GM06990 (cell line): ENCODE measurements at regions not wholly inside any gene's neighbourhood (a gene's known extent, or its start where the extent isn't known, plus 50 kb on each side); places are given as distances from the start of the nearest gene placed in this dataset.

ENCODE experiments used
- DNase-seq: peaks from one replicate; pipeline ENCODE4 v3.0.0-alpha.2; 2011; ENCODE audit not compliant: insufficient read length; ENCODE audit errors: extremely low read depth
- H3K27me3 ChIP-seq: replicated peaks from 2 replicates; pipeline ENCODE4 v1.6.0; 2011; ENCODE audit warnings: low read length; ENCODE audit not compliant: control insufficient read depth, insufficient read depth
- H3K36me3 ChIP-seq: 2 replicates; pipeline ENCODE4 v1.5.1; 2011; ENCODE audit warnings: low read length; ENCODE audit not compliant: control insufficient read depth, insufficient read depth
- H3K4me3 ChIP-seq: replicated peaks from 2 replicates; pipeline ENCODE4 v1.5.1; 2011; ENCODE audit warnings: low read depth, mild to moderate bottlenecking, control low read depth, low read length
- TF ChIP-seq, protein P1 (sequence below): IDR thresholded peaks from 2 replicates; pipeline ENCODE4 v1.5.1; 2011; ENCODE audit warnings: low read length, control low read depth, mild to moderate bottlenecking, inconsistent platforms; ENCODE audit not compliant: insufficient read depth, poor library complexity, severe bottlenecking

- no peaks in the 10 kb centered on the region for H3K36me3 ChIP-seq
- no peaks in the 10 kb centered on the region for H3K27me3 ChIP-seq
- no peak overlapping the region for H3K4me3 ChIP-seq
- TF ChIP-seq, protein P1, sequence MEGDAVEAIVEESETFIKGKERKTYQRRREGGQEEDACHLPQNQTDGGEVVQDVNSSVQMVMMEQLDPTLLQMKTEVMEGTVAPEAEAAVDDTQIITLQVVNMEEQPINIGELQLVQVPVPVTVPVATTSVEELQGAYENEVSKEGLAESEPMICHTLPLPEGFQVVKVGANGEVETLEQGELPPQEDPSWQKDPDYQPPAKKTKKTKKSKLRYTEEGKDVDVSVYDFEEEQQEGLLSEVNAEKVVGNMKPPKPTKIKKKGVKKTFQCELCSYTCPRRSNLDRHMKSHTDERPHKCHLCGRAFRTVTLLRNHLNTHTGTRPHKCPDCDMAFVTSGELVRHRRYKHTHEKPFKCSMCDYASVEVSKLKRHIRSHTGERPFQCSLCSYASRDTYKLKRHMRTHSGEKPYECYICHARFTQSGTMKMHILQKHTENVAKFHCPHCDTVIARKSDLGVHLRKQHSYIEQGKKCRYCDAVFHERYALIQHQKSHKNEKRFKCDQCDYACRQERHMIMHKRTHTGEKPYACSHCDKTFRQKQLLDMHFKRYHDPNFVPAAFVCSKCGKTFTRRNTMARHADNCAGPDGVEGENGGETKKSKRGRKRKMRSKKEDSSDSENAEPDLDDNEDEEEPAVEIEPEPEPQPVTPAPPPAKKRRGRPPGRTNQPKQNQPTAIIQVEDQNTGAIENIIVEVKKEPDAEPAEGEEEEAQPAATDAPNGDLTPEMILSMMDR, result no peak
- DNase-seq, result no peak
Observed at GRCh38 chr11:42542336-42542735, 769.5 kb upstream of the API5 start.

- Histone ChIP-seq H3K27me3 (no peaks in the 10 kb centered on the region), H3K36me3 (no peaks in the 10 kb centered on the region)
- no peak for DNase-seq
Observed at GRCh38 chr11:42543844-42544419, 767.9 kb upstream of the API5 start.

GRCh38 chr11:42544726-42545125 lies 767.1 kb upstream of the API5 start:
- Histone ChIP-seq H3K4me3 (no peak overlapping the region), H3K27me3 (no peaks in the 10 kb centered on the region), H3K36me3 (no peaks in the 10 kb centered on the region)
- DNase-seq, result no peak
- TF ChIP-seq, protein P1, result no peak

More at GRCh38 chr11:42543844-42544419, 767.9 kb upstream of the API5 start:
- H3K4me3 ChIP-seq, result no peak overlapping the region
- TF ChIP-seq, protein P1, result no peak

GRCh38 chr11:42545954-42546353 lies 765.8 kb upstream of the API5 start:
- H3K36me3 ChIP-seq, result no peaks in the 10 kb centered on the region
- H3K27me3 ChIP-seq, result no peaks in the 10 kb centered on the region
- TF ChIP-seq, protein P1, result no peak
- no peak overlapping the region for H3K4me3 ChIP-seq
- no peak for DNase-seq

DNA sequence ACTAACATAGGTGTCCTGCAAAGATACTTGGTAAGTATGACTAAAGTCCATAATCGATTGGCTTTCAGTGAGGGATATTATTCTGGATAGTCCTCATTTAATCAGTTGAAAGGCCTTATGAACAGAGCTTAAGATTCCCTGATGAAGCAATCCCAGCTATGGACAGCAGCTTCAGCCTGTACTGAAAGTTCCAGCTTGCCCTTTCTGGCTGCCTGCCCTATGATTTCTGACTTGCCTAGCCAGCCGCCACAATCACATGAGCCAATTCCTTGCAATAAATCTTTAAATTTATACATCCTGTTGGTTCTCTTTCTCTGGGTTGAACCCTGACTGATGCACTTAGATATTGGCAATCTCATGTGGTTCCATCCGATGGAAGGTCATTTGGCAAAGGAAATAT lies 759.0 kb upstream of the API5 start:
- H3K4me3 ChIP-seq, result no peak overlapping the region
- H3K27me3 ChIP-seq, result no peaks in the 10 kb centered on the region
- no peaks in the 10 kb centered on the region for H3K36me3 ChIP-seq
- TF ChIP-seq, protein P1, result no peak
- no peak for DNase-seq

- Histone ChIP-seq H3K27me3 (no peaks in the 10 kb centered on the region), H3K36me3 (no peaks in the 10 kb centered on the region), H3K4me3 (no peak overlapping the region)
- TF ChIP-seq, protein P1, result no peak
- DNase-seq, result no peak
Observed at GRCh38 chr11:42555190-42555589, 756.6 kb upstream of the API5 start.
